Common myeloid progenitor, CD34-positive (primary cell): ENCODE measurements at regions not wholly inside any gene's neighbourhood (a gene's known extent, or its start where the extent isn't known, plus 50 kb on each side); places are given as distances from the start of the nearest gene placed in this dataset.

Experiments
- CTCF ChIA-PET: fragments of 350-600 bp; sonication (Branson Sonifier 250); formaldehyde crosslinking; loops from one replicate; lab custom pipeline; 2021; ENCODE audit warnings: antibody characterized with exemption; lab: Charles Lee
- POLR2A ChIA-PET: fragments of 350-600 bp; sonication (Branson Sonifier 250); formaldehyde crosslinking; loops from one replicate; lab custom pipeline; 2021; ENCODE audit warnings: antibody characterized with exemption; lab: Charles Lee
- DNase-seq, 3 donors: peaks; one replicate each; pipeline versions ENCODE4 v3.0.0 to v3.0.0-alpha.2; 2013
- H3K27ac ChIP-seq, 2 experiments: 1 replicate in 1 of 2; 2 replicates in 1 of 2; pipeline ENCODE4 v1.7.0; 2013; ENCODE audit warnings: inconsistent platforms in 2 of 2, low read length in 2 of 2, mild to moderate bottlenecking in 2 of 2, low read depth in 1 of 2, moderate library complexity in 1 of 2; ENCODE audit not compliant: severe bottlenecking in 2 of 2, insufficient read depth in 1 of 2, poor library complexity in 1 of 2
- H3K27me3 ChIP-seq, 5 experiments: replicated peaks in 2 of 5; 1 replicate in 3 of 5; 2 replicates in 2 of 5; pipeline versions ENCODE4 v1.6.1 to v1.7.0; 2013; ENCODE audit warnings: low read length in 4 of 5, mild to moderate bottlenecking in 2 of 5, moderate library complexity in 2 of 5, inconsistent platforms in 1 of 5; ENCODE audit not compliant: insufficient read depth in 5 of 5, control insufficient read depth in 4 of 5
- H3K36me3 ChIP-seq, 4 experiments: 1 replicate in 2 of 4; 2 replicates in 2 of 4; pipeline versions ENCODE4 v1.6.1 to v1.7.0; 2013; ENCODE audit warnings: low read length in 3 of 4, control low read depth in 1 of 4, mild to moderate bottlenecking in 1 of 4; ENCODE audit not compliant: control insufficient read depth in 4 of 4, insufficient read depth in 4 of 4
- H3K4me1 ChIP-seq, 4 experiments: 1 replicate in 3 of 4; 2 replicates in 1 of 4; pipeline versions ENCODE4 v1.6.1 to v1.7.1; 2013; ENCODE audit warnings: low read length in 3 of 4, mild to moderate bottlenecking in 3 of 4, control low read depth in 1 of 4, inconsistent platforms in 1 of 4, moderate library complexity in 1 of 4; ENCODE audit not compliant: control insufficient read depth in 4 of 4, insufficient read depth in 4 of 4; ENCODE audit errors: control extremely low read depth in 1 of 4
- H3K4me3 ChIP-seq, 7 experiments: 1 replicate in 4 of 7; 2 replicates in 3 of 7; pipeline versions ENCODE4 v1.5.1 to v1.7.0; 2013; ENCODE audit warnings: mild to moderate bottlenecking in 7 of 7, low read length in 6 of 7, moderate library complexity in 6 of 7, inconsistent platforms in 2 of 7, low read depth in 2 of 7, control low read depth in 1 of 7; ENCODE audit not compliant: insufficient read depth in 4 of 7, control insufficient read depth in 1 of 7; ENCODE audit errors: extremely low read depth in 1 of 7
- H3K9me3 ChIP-seq, 5 experiments: 1 replicate in 4 of 5; 2 replicates in 1 of 5; pipeline versions ENCODE4 v1.6.1 to v1.7.1; 2013; ENCODE audit warnings: low read length in 4 of 5, mild to moderate bottlenecking in 2 of 5, inconsistent platforms in 1 of 5, low read depth in 1 of 5, moderate library complexity in 1 of 5; ENCODE audit not compliant: control insufficient read depth in 4 of 5, insufficient read depth in 2 of 5; ENCODE audit errors: control extremely low read depth in 1 of 5
- WGBS: methylation state at CpG from one replicate; pipeline ENCODE4 v1.1.5; 2013; ENCODE audit not compliant: insufficient coverage; 5-methylcytosine and 5-hydroxymethylcytosine counted together

GRCh38 chr12:124194893-124195566, 99.9 kb upstream of the RFLNA start:
- no peak overlapping the region for H3K4me3 ChIP-seq
- no peak overlapping the region for H3K27ac ChIP-seq
- WGBS = over 99% methylated on average over 16 of the region's 18 CpGs
- ChIA-PET POLR2A (no interaction called here), CTCF (no interaction called here)
- no peaks in the 10 kb centered on the region for H3K27me3 ChIP-seq
- H3K4me1 ChIP-seq = no peaks in the 10 kb centered on the region
- no peaks in the 10 kb centered on the region for H3K36me3 ChIP-seq
- peaks cover 0 to 11% (median 3%) of the 10 kb centered on the region in 5 experiments for H3K9me3 ChIP-seq
- DNase-seq = no peak

GRCh38 chr12:124195567-124195942, 99.3 kb upstream of the RFLNA start:
- Histone ChIP-seq H3K4me3 (no peak overlapping the region), H3K9me3 (peaks cover 0 to 11% (median 3%) of the 10 kb centered on the region in 5 experiments), H3K27ac (no peak overlapping the region), H3K36me3 (no peaks in the 10 kb centered on the region), H3K27me3 (no peaks in the 10 kb centered on the region), H3K4me1 (no peaks in the 10 kb centered on the region)
- DNase-seq = no peak
- POLR2A ChIA-PET = no interaction called here
- CTCF ChIA-PET = interaction anchor here (1.1 kb wide), 1 partner anchor 25 kb away, joined by 3 read pairs; no protein-coding TSS in a partner anchor
- WGBS = 96% methylated on average over 4 of the region's 6 CpGs

GRCh38 chr12:124196236-124196635, 98.7 kb upstream of the RFLNA start:
- Histone ChIP-seq H3K27me3 (no peaks in the 10 kb centered on the region), H3K36me3 (no peaks in the 10 kb centered on the region), H3K27ac (no peak overlapping the region), H3K4me3 (no peak overlapping the region), H3K4me1 (no peaks in the 10 kb centered on the region), H3K9me3 (peaks cover 0 to 12% (median 3%) of the 10 kb centered on the region in 5 experiments)
- ChIA-PET CTCF (interaction anchor here (1.1 kb wide), 1 partner anchor 26 kb away, joined by 3 read pairs; no protein-coding TSS in a partner anchor), POLR2A (no interaction called here)
- WGBS = 100% methylated on average over 7 of the region's 7 CpGs
- DNase-seq = no peak

DNA sequence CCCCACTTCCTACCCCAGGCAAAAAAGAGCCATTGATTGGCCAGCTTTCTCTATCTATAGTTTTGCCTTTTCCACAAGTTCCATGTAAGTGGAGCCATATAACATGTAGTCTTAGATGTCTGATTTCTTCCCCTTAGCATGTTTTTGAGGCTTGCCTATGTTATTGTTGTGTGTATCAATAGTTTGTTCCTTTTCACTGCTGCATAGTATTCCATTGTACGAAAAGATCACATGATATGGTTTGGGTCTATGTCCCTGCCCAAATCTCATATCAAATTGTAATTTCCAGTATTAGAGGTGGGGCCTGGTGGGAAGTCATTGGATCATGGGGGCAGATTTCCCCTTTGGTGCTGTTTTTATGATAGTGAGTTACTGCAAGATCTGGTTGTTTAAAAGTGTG, 93.6 kb upstream of the RFLNA start:
- ChIA-PET POLR2A (no interaction called here), CTCF (no interaction called here)
- WGBS = 100% methylated on average over 1 of the region's 1 CpG
- no peak for DNase-seq
- Histone ChIP-seq H3K4me3 (no peak overlapping the region), H3K36me3 (no peaks in the 10 kb centered on the region), H3K27me3 (no peaks in the 10 kb centered on the region), H3K9me3 (peaks cover 0 to 11% (median 3%) of the 10 kb centered on the region in 5 experiments), H3K27ac (no peak overlapping the region), H3K4me1 (no peaks in the 10 kb centered on the region)

DNA sequence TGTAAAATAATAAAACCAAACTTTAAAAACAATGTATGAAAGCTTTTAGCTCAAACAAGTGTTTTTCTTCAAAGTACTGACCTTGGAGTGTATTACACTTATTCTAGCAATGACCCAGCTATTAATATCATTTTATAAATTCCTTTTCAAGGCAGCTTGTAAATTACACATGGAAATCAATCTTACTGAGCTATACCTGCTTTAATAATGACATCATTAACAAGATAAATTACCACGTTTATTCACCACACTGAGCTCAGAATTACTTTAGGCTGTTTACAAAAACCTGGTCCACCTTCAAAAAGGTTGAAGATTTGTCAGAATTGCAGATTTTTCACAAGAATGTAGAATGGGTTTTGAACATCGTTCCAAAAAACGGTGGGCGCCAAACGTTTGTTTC, 91.7 kb upstream of the RFLNA start:
- Histone ChIP-seq H3K4me1 (no peaks in the 10 kb centered on the region), H3K27me3 (no peaks in the 10 kb centered on the region), H3K27ac (no peak overlapping the region), H3K4me3 (no peak overlapping the region), H3K36me3 (no peaks in the 10 kb centered on the region), H3K9me3 (peaks cover 0 to 2% (median 0%) of the 10 kb centered on the region in 5 experiments)
- CTCF ChIA-PET = interaction anchor here (1.1 kb wide), 1 partner anchor 15 kb away, joined by 3 read pairs; no protein-coding TSS in a partner anchor
- POLR2A ChIA-PET = no interaction called here
- no peak for DNase-seq
- 82% methylated on average over 5 of the region's 5 CpGs for WGBS

DNA sequence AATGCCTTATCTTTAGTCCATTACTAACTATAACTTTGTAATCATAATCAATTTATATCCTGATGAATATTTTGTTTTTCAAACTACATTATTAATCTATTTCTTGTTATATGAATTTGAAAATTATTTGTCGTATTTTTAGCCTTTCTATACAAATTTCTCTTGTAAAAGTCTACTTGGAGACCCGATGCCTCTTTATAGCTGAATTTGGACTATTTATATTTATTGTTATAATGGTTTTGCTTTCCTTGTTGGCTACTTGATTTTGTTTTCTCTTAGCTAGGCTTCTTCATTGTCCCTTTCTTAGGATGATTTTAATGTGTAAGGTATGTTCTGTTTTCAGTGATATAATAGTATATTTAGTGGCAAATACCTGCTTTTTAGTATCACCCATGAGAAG, 89.5 kb upstream of the RFLNA start:
- no peak overlapping the region for H3K4me3 ChIP-seq
- no peak for DNase-seq
- no peaks in the 10 kb centered on the region for H3K36me3 ChIP-seq
- no CpG with 5 or more reads among the region's 2 CpGs for WGBS
- ChIA-PET CTCF (no interaction called here), POLR2A (no interaction called here)
- peaks cover 0 to 4% (median 0%) of the 10 kb centered on the region in 5 experiments for H3K27me3 ChIP-seq
- H3K4me1 ChIP-seq = no peaks in the 10 kb centered on the region
- H3K9me3 ChIP-seq = peaks cover 0 to 2% (median 0%) of the 10 kb centered on the region in 5 experiments
- no peak overlapping the region for H3K27ac ChIP-seq

- ChIA-PET POLR2A (no interaction called here), CTCF (no interaction called here)
- Histone ChIP-seq H3K4me3 (no peak overlapping the region), H3K27ac (no peak overlapping the region), H3K36me3 (no peaks in the 10 kb centered on the region), H3K4me1 (no peaks in the 10 kb centered on the region), H3K27me3 (peaks cover 0 to 4% (median 0%) of the 10 kb centered on the region in 5 experiments), H3K9me3 (no peaks in the 10 kb centered on the region)
- DNase-seq = no peak
- WGBS = no CpG with 5 or more reads among the region's 1 CpG
Observed at GRCh38 chr12:124207049-124207448, 87.8 kb upstream of the RFLNA start.
